ENCODE measurements at regions not wholly inside any gene's neighbourhood (a gene's known extent, or its start where the extent isn't known, plus 50 kb on each side); places are given as distances from the start of the nearest gene placed in this dataset.

GRCh38 chr18:40380686-40381439 is 1574.2 kb upstream of the PIK3C3 start:
- H2AFZ ChIP-seq (ENCODE audit: low read depth, low read length): no peak overlapping the region
- H4K20me1 ChIP-seq (replicated peaks; ENCODE audit: control insufficient read depth, extremely low read depth, insufficient read depth, low read length): no peaks in the 10 kb centered on the region
- no peaks in the 10 kb centered on the region for H3K4me1 ChIP-seq (ENCODE audit: control insufficient read depth, extremely low read depth, insufficient read depth, low read length)
- H3K27ac ChIP-seq (ENCODE audit: insufficient read depth, low read depth, low read length): no peak overlapping the region
- H3K4me3 ChIP-seq (replicated peaks in 1 of 3; ENCODE audit: insufficient read depth in 1 of 3, low read depth in 1 of 3, low read length in 3 of 3): no peak overlapping the region
- H3K9me3 ChIP-seq (replicated peaks; ENCODE audit: control insufficient read depth, insufficient read depth, low read length): no peaks in the 10 kb centered on the region
- H3K36me3 ChIP-seq (ENCODE audit: control insufficient read depth in 2 of 2, extremely low read depth in 1 of 2, insufficient read depth in 2 of 2, low read length in 2 of 2): no peaks in the 10 kb centered on the region
- dilution Hi-C loops (cut with MboI; ENCODE audit: extremely low pct_ligation_motif_present, low sequenced_read_pairs) (no loop called here), intact Hi-C loops (cut with micrococcal nuclease) (no loop called here)
- DNase-seq (ENCODE audit: low read depth, low spot score) (no peak), FAIRE-seq (no peak)
- TF ChIP-seq POLR2AphosphoS5 (IDR thresholded peaks at IDR 0.05; ENCODE audit: insufficient read depth, low read depth, low read length): no peak
- TF ChIP-seq MYC (IDR thresholded peaks at IDR 0.05; ENCODE audit: low read depth, low read length): no peak
- no peak for TF ChIP-seq EZH2 (IDR thresholded peaks at IDR 0.05; ENCODE audit: borderline replicate concordance, low read depth, low read length, severe bottlenecking)
- no peak for TF ChIP-seq GATA2 (IDR thresholded peaks at IDR 0.05; ENCODE audit: insufficient read depth, insufficient read length, low read depth, low read length)
- no peak for TF ChIP-seq FOS (IDR thresholded peaks at IDR 0.05; ENCODE audit: borderline replicate concordance, insufficient read depth, low read length)
- TF ChIP-seq, protein P1, sequence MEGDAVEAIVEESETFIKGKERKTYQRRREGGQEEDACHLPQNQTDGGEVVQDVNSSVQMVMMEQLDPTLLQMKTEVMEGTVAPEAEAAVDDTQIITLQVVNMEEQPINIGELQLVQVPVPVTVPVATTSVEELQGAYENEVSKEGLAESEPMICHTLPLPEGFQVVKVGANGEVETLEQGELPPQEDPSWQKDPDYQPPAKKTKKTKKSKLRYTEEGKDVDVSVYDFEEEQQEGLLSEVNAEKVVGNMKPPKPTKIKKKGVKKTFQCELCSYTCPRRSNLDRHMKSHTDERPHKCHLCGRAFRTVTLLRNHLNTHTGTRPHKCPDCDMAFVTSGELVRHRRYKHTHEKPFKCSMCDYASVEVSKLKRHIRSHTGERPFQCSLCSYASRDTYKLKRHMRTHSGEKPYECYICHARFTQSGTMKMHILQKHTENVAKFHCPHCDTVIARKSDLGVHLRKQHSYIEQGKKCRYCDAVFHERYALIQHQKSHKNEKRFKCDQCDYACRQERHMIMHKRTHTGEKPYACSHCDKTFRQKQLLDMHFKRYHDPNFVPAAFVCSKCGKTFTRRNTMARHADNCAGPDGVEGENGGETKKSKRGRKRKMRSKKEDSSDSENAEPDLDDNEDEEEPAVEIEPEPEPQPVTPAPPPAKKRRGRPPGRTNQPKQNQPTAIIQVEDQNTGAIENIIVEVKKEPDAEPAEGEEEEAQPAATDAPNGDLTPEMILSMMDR (IDR thresholded peaks at IDR 0.05; ENCODE audit: extremely low read depth in 1 of 2, insufficient read depth in 1 of 2, low read depth in 1 of 2, low read length in 2 of 2): no peak
- TF ChIP-seq MAX (IDR thresholded peaks at IDR 0.05; ENCODE audit: insufficient read depth, insufficient read length): no peak
- no peak for TF ChIP-seq JUN (IDR thresholded peaks at IDR 0.05; ENCODE audit: borderline replicate concordance, insufficient read depth, insufficient read length, low read depth)
- ChIA-PET CTCF (interaction anchor here (1.2 kb wide), 1 partner anchor 9 kb away, joined by 3 read pairs; no protein-coding TSS in a partner anchor), POLR2A (no interaction called here)
- no peaks in the 10 kb centered on the region for H3K79me2 ChIP-seq (ENCODE audit: control insufficient read depth, insufficient read depth, low read length)
- H3K27me3 ChIP-seq (ENCODE audit: control insufficient read depth in 2 of 2, insufficient read depth in 2 of 2, low read length in 2 of 2): no peaks in the 10 kb centered on the region
- no TSS peak for BruUV-seq (replicated peaks)
- H3K4me2 ChIP-seq (ENCODE audit: insufficient read depth, low read length): no peak overlapping the region
- no peak overlapping the region for H3K9ac ChIP-seq (replicated peaks; ENCODE audit: extremely low read depth, insufficient read depth, low read length)
- H3K9me1 ChIP-seq (replicated peaks; ENCODE audit: control insufficient read depth, extremely low read depth, insufficient read depth, low read length): no peaks in the 10 kb centered on the region

Measured in endothelial cell of umbilical vein (primary cell).